Natural killer cell (primary cell): ENCODE measurements at regions not wholly inside any gene's neighbourhood (a gene's known extent, or its start where the extent isn't known, plus 50 kb on each side); places are given as distances from the start of the nearest gene placed in this dataset.

Experiments used
- ATAC-seq, 3 donors: fragments of 150-1000 bp in 2 of 3; fragments of 200-7000 bp in 1 of 3; cut with Tn5 transposase; 1 replicate in 1 of 3; 2 replicates in 2 of 3; pipeline ENCODE4 v1.10.0; 2021; ENCODE audit warnings: mild to moderate bottlenecking in 2 of 3, moderate library complexity in 2 of 3
- DNase-seq, 2 donors: peaks; one replicate each; pipeline versions ENCODE4 v3.0.0 to v3.0.0-alpha.2; 2013 to 2021; ENCODE audit warnings: mixed read lengths in 1 of 2
- H3K27ac ChIP-seq: one replicate; pipeline ENCODE4 v1.5.1; 2013; ENCODE audit warnings: mild to moderate bottlenecking, low read length
- H3K27me3 ChIP-seq: one replicate; pipeline ENCODE4 v1.6.1; 2013; ENCODE audit warnings: low read length; ENCODE audit not compliant: control insufficient read depth, insufficient read depth
- H3K36me3 ChIP-seq: one replicate; pipeline ENCODE4 v1.6.1; 2013; ENCODE audit warnings: low read length; ENCODE audit not compliant: control insufficient read depth, insufficient read depth
- H3K4me1 ChIP-seq: one replicate; pipeline ENCODE4 v1.6.1; 2013; ENCODE audit warnings: low read length; ENCODE audit not compliant: control insufficient read depth, insufficient read depth
- H3K4me3 ChIP-seq: one replicate; pipeline ENCODE4 v1.5.1; 2013; ENCODE audit warnings: low read length
- H3K9me3 ChIP-seq: one replicate; pipeline ENCODE4 v1.6.1; 2013; ENCODE audit warnings: low read length; ENCODE audit not compliant: control insufficient read depth, insufficient read depth
- H3K27ac Mint-ChIP-seq, 2 donors: one replicate each; pipeline ENCODE4 v1.8.0; 2022; ENCODE audit warnings: mild to moderate bottlenecking in 2 of 2, mixed read lengths in 2 of 2, moderate library complexity in 1 of 2
- H3K27me3 Mint-ChIP-seq, 2 donors: one replicate each; pipeline ENCODE4 v1.8.0; 2022; ENCODE audit warnings: low read depth in 2 of 2, mixed read lengths in 2 of 2
- H3K36me3 Mint-ChIP-seq: one replicate; pipeline ENCODE4 v1.8.0; 2022; ENCODE audit warnings: mixed read lengths
- H3K4me1 Mint-ChIP-seq, 2 donors: one replicate each; pipeline ENCODE4 v1.8.0; 2022; ENCODE audit warnings: mixed read lengths in 2 of 2
- H3K4me3 Mint-ChIP-seq: one replicate; pipeline ENCODE4 v1.8.0; 2022; ENCODE audit warnings: mild to moderate bottlenecking, moderate library complexity, mixed read lengths
- H3K9me3 Mint-ChIP-seq, 2 donors: one replicate each; pipeline ENCODE4 v1.8.0; 2022; ENCODE audit warnings: mixed read lengths in 2 of 2
- CTCF ChIP-seq: fragments of 200-600 bp; IDR thresholded peaks from one replicate; pipeline ENCODE4 v1.8.0; 2022; ENCODE audit warnings: antibody characterized with exemption
- WGBS: methylation state at CpG from one replicate; pipeline ENCODE4 v1.1.7; 2013; ENCODE audit warnings: missing lambda C conversion rate; ENCODE audit not compliant: insufficient coverage; 5-methylcytosine and 5-hydroxymethylcytosine counted together
- intact Hi-C: fragments of 100-400 bp; cut with micrococcal nuclease; formaldehyde crosslinking; loops from one replicate; pipeline ENCODE4 v1.14.2; 2022

- no peaks in the 10 kb centered on the region for H3K36me3 ChIP-seq
- no peaks in the 10 kb centered on the region for H3K9me3 ChIP-seq
- DNase-seq (no peak), ATAC-seq (no peak)
- no peak overlapping the region for H3K27ac ChIP-seq
- H3K4me1 ChIP-seq: no peaks in the 10 kb centered on the region
- Mint-ChIP-seq H3K27me3 (peaks cover 0 to 2% of the 10 kb centered on the region in 2 donors), H3K9me3 (no peaks in the 10 kb centered on the region), H3K27ac (no peak overlapping the region), H3K36me3 (no peaks in the 10 kb centered on the region), H3K4me1 (no peaks in the 10 kb centered on the region), H3K4me3 (no peak overlapping the region)
- intact Hi-C loops: no loop called here
- WGBS: 92% methylated on average over 5 of the region's 5 CpGs
- no peak for TF ChIP-seq CTCF
- H3K27me3 ChIP-seq: no peaks in the 10 kb centered on the region
- no peak overlapping the region for H3K4me3 ChIP-seq
Measured at GRCh38 chr14:35999294-35999693, 173.2 kb downstream of the BRMS1L start.

- Mint-ChIP-seq H3K4me1 (no peaks in the 10 kb centered on the region), H3K27ac (no peak overlapping the region), H3K36me3 (no peaks in the 10 kb centered on the region), H3K9me3 (no peaks in the 10 kb centered on the region), H3K27me3 (peaks cover 0 to 5% of the 10 kb centered on the region in 2 donors), H3K4me3 (no peak overlapping the region)
- DNase-seq: no peak
- Histone ChIP-seq H3K27me3 (no peaks in the 10 kb centered on the region), H3K4me1 (no peaks in the 10 kb centered on the region), H3K9me3 (no peaks in the 10 kb centered on the region), H3K36me3 (no peaks in the 10 kb centered on the region), H3K4me3 (no peak overlapping the region), H3K27ac (no peak overlapping the region)
- intact Hi-C loops: no loop called here
- TF ChIP-seq CTCF: no peak
- no peak for ATAC-seq
- 91% methylated on average over 12 of the region's 12 CpGs for WGBS
Measured at GRCh38 chr14:35998303-35998702, 172.2 kb downstream of the BRMS1L start.

GRCh38 chr14:35993684-35993960 is 167.5 kb downstream of the BRMS1L start:
- Mint-ChIP-seq H3K4me1 (no peaks in the 10 kb centered on the region), H3K36me3 (no peaks in the 10 kb centered on the region), H3K4me3 (no peak overlapping the region), H3K9me3 (no peaks in the 10 kb centered on the region), H3K27ac (no peak overlapping the region), H3K27me3 (peaks cover 0 to 7% of the 10 kb centered on the region in 2 donors)
- Histone ChIP-seq H3K9me3 (no peaks in the 10 kb centered on the region), H3K27me3 (no peaks in the 10 kb centered on the region), H3K4me1 (no peaks in the 10 kb centered on the region), H3K4me3 (no peak overlapping the region), H3K36me3 (no peaks in the 10 kb centered on the region), H3K27ac (no peak overlapping the region)
- DNase-seq (no peak), ATAC-seq (no peak)
- intact Hi-C loops: no loop called here
- TF ChIP-seq CTCF: no peak
- WGBS: 95% methylated on average over 3 of the region's 3 CpGs

- Histone ChIP-seq H3K4me3 (no peak overlapping the region), H3K9me3 (no peaks in the 10 kb centered on the region), H3K36me3 (no peaks in the 10 kb centered on the region), H3K4me1 (no peaks in the 10 kb centered on the region), H3K27me3 (no peaks in the 10 kb centered on the region), H3K27ac (no peak overlapping the region)
- intact Hi-C loops: no loop called here
- 90% methylated on average over 5 of the region's 5 CpGs for WGBS
- DNase-seq (no peak), ATAC-seq (no peak)
- no peak overlapping the region for H3K4me3 Mint-ChIP-seq
- no peaks in the 10 kb centered on the region for H3K9me3 Mint-ChIP-seq
- peaks cover 0 to 7% of the 10 kb centered on the region in 2 donors for H3K27me3 Mint-ChIP-seq
- H3K4me1 Mint-ChIP-seq: no peaks in the 10 kb centered on the region
- no peak overlapping the region for H3K27ac Mint-ChIP-seq
- H3K36me3 Mint-ChIP-seq: no peaks in the 10 kb centered on the region
- TF ChIP-seq CTCF: no peak
Measured at GRCh38 chr14:35992816-35993683, 166.9 kb downstream of the BRMS1L start.
